H9 (cell line): ENCODE measurements at regions not wholly inside any gene's neighbourhood (a gene's known extent, or its start where the extent isn't known, plus 50 kb on each side); places are given as distances from the start of the nearest gene placed in this dataset.

ENCODE experiments used
- DNase-seq: peaks from one replicate; pipeline ENCODE4 v3.0.0-alpha.2; 2017
- H2AFZ ChIP-seq: one replicate; pipeline ENCODE4 v1.6.1; 2013; ENCODE audit warnings: mild to moderate bottlenecking, low read length, control low read depth, moderate library complexity
- H2AK5ac ChIP-seq: 2 replicates; pipeline ENCODE4 v1.6.1; 2013; ENCODE audit warnings: low read length, control low read depth, mixed read lengths; ENCODE audit not compliant: insufficient read length
- H2BK120ac ChIP-seq: one replicate; pipeline ENCODE4 v1.6.1; 2013; ENCODE audit warnings: low read depth, mild to moderate bottlenecking, low read length, control low read depth, inconsistent platforms; ENCODE audit not compliant: poor library complexity, severe bottlenecking
- H2BK12ac ChIP-seq: 2 replicates; pipeline ENCODE4 v1.6.1; 2013; ENCODE audit warnings: low read length, control low read depth, mixed read lengths, low read depth; ENCODE audit not compliant: insufficient read length
- H2BK15ac ChIP-seq: 2 replicates; pipeline ENCODE4 v1.6.1; 2013; ENCODE audit warnings: low read depth, low read length, control low read depth
- H2BK20ac ChIP-seq: one replicate; pipeline ENCODE4 v1.6.1; 2013; ENCODE audit warnings: low read depth, mild to moderate bottlenecking, low read length, control low read depth, inconsistent platforms; ENCODE audit not compliant: poor library complexity, severe bottlenecking
- H2BK5ac ChIP-seq: 2 replicates; pipeline ENCODE4 v1.6.1; 2013; ENCODE audit warnings: low read length, control low read depth, mixed read lengths; ENCODE audit not compliant: insufficient read length
- H3K14ac ChIP-seq: 2 replicates; pipeline ENCODE4 v1.6.1; 2013; ENCODE audit warnings: low read length, control low read depth; ENCODE audit not compliant: insufficient read depth
- H3K18ac ChIP-seq: 2 replicates; pipeline ENCODE4 v1.6.1; 2013; ENCODE audit warnings: low read depth, mild to moderate bottlenecking, mixed read lengths, low read length, control low read depth; ENCODE audit not compliant: insufficient read length
- H3K23ac ChIP-seq: 2 replicates; pipeline ENCODE4 v1.6.1; 2013; ENCODE audit warnings: low read length, control low read depth, mixed read lengths, low read depth; ENCODE audit not compliant: insufficient read length
- H3K23me2 ChIP-seq: 2 replicates; pipeline ENCODE4 v1.6.1; 2013; ENCODE audit warnings: low read depth, mild to moderate bottlenecking, mixed read lengths, low read length, control low read depth; ENCODE audit not compliant: insufficient read length, poor library complexity, severe bottlenecking
- H3K27ac ChIP-seq: 2 replicates; pipeline ENCODE4 v1.5.1; 2013; ENCODE audit warnings: low read length, control low read depth, mixed read lengths, low read depth; ENCODE audit not compliant: insufficient read length
- H3K27me3 ChIP-seq: 2 replicates; pipeline ENCODE4 v1.6.1; 2013; ENCODE audit warnings: low read length, control low read depth, inconsistent platforms; ENCODE audit not compliant: insufficient read depth
- H3K4ac ChIP-seq: 2 replicates; pipeline ENCODE4 v1.6.1; 2013; ENCODE audit warnings: low read depth, mild to moderate bottlenecking, control low read depth, inconsistent platforms, low read length, moderate library complexity
- H3K4me1 ChIP-seq: 2 replicates; pipeline ENCODE4 v1.6.1; 2013; ENCODE audit warnings: low read length, control low read depth, inconsistent platforms; ENCODE audit not compliant: insufficient read depth
- H3K4me2 ChIP-seq: 2 replicates; pipeline ENCODE4 v1.6.1; 2013; ENCODE audit warnings: low read length, control low read depth, mixed read lengths; ENCODE audit not compliant: insufficient read length, insufficient read depth
- H3K56ac ChIP-seq: 2 replicates; pipeline ENCODE4 v1.6.1; 2013; ENCODE audit warnings: low read depth, mild to moderate bottlenecking, mixed read lengths, low read length, control low read depth; ENCODE audit not compliant: insufficient read length
- H3K79me1 ChIP-seq: 2 replicates; pipeline ENCODE4 v1.6.1; 2013; ENCODE audit warnings: low read depth, mild to moderate bottlenecking, moderate library complexity, low read length, control low read depth, inconsistent platforms; ENCODE audit not compliant: insufficient read depth, poor library complexity, severe bottlenecking
- H3K79me2 ChIP-seq: 2 replicates; pipeline ENCODE4 v1.6.1; 2013; ENCODE audit warnings: low read length, control low read depth, inconsistent platforms; ENCODE audit not compliant: insufficient read depth
- H3K9ac ChIP-seq: 2 replicates; pipeline ENCODE4 v1.6.1; 2013; ENCODE audit warnings: low read length, control low read depth, mixed read lengths; ENCODE audit not compliant: insufficient read length; ENCODE audit errors: extremely low read depth
- H3K9me3 ChIP-seq: one replicate; pipeline ENCODE4 v1.6.1; 2013; ENCODE audit warnings: low read depth, low read length, inconsistent platforms; ENCODE audit not compliant: control insufficient read depth
- H3T11ph ChIP-seq: one replicate; pipeline ENCODE4 v1.6.1; 2013; ENCODE audit warnings: mild to moderate bottlenecking, low read length, control low read depth, inconsistent platforms
- H4K20me1 ChIP-seq: one replicate; pipeline ENCODE4 v1.6.1; 2013; ENCODE audit not compliant: control insufficient read depth, insufficient read length, insufficient read depth
- H4K5ac ChIP-seq: 2 replicates; pipeline ENCODE4 v1.6.1; 2013; ENCODE audit warnings: low read depth, mild to moderate bottlenecking, mixed read lengths, low read length, control low read depth; ENCODE audit not compliant: insufficient read length
- H4K8ac ChIP-seq: replicated peaks from 2 replicates; pipeline ENCODE4 v1.6.1; 2013; ENCODE audit warnings: low read length, control low read depth, mixed read lengths, low read depth; ENCODE audit not compliant: insufficient read length
- H4K91ac ChIP-seq: 2 replicates; pipeline ENCODE4 v1.6.1; 2013; ENCODE audit warnings: low read depth, mild to moderate bottlenecking, moderate library complexity, mixed read lengths, low read length, control low read depth; ENCODE audit not compliant: insufficient read length
- H3K27ac Mint-ChIP-seq, 3 experiments: 2 replicates in 2 of 3; 3 replicates in 1 of 3; pipeline ENCODE4 v1.8.0; 2020 to 2021; ENCODE audit warnings: mixed read lengths in 3 of 3, mild to moderate bottlenecking in 1 of 3, moderate library complexity in 1 of 3
- H3K27me3 Mint-ChIP-seq: 2 replicates; pipeline ENCODE4 v1.8.0; 2021; ENCODE audit warnings: low read depth, mild to moderate bottlenecking, moderate library complexity, mixed read lengths
- H3K36me3 Mint-ChIP-seq, 3 experiments: 2 replicates in 2 of 3; 3 replicates in 1 of 3; pipeline ENCODE4 v1.8.0; 2020 to 2021; ENCODE audit warnings: low read depth in 3 of 3, mixed read lengths in 3 of 3; ENCODE audit not compliant: insufficient read depth in 1 of 3
- H3K4me1 Mint-ChIP-seq, 2 experiments: 2 replicates each; pipeline ENCODE4 v1.8.0; 2020; ENCODE audit warnings: mixed read lengths in 2 of 2
- H3K4me3 Mint-ChIP-seq, 2 experiments: 2 replicates in 1 of 2; 3 replicates in 1 of 2; pipeline ENCODE4 v1.8.0; 2020 to 2021; ENCODE audit warnings: mild to moderate bottlenecking in 2 of 2, mixed read lengths in 2 of 2, moderate library complexity in 1 of 2
- H3K9me3 Mint-ChIP-seq, 2 experiments: 2 replicates in 1 of 2; 3 replicates in 1 of 2; pipeline ENCODE4 v1.8.0; 2020; ENCODE audit warnings: mild to moderate bottlenecking in 2 of 2, mixed read lengths in 2 of 2, moderate library complexity in 1 of 2
- CTCF ChIP-seq: fragments of 200-600 bp; sonication (generic); conservative IDR thresholded peaks from 3 replicates; pipeline ENCODE4 v1.8.0; 2021; ENCODE audit warnings: antibody characterized with exemption, mild to moderate bottlenecking
- WGBS: extraction: QIAGEN DNeasy Blood & Tissue Kit; methylation state at CpG from one replicate; pipeline ENCODE4 v1.1.7; 2013; ENCODE audit warnings: missing lambda C conversion rate, low lambda C conversion rate, mixed read lengths; ENCODE audit not compliant: insufficient read length; ENCODE audit errors: extremely low coverage; 5-methylcytosine and 5-hydroxymethylcytosine counted together

GRCh38 chr1:194267021-194267420 lies 1080.6 kb upstream of the B3GALT2 start:
- Histone ChIP-seq H3K27me3 (no peaks in the 10 kb centered on the region), H3K23me2 (no peaks in the 10 kb centered on the region), H2BK20ac (no peak overlapping the region), H3T11ph (no peak overlapping the region), H3K14ac (no peak overlapping the region), H3K4me2 (no peak overlapping the region), H2BK120ac (no peak overlapping the region), H2BK12ac (no peak overlapping the region), H3K23ac (no peak overlapping the region), H2BK5ac (no peak overlapping the region), H4K20me1 (no peaks in the 10 kb centered on the region), H3K18ac (no peak overlapping the region), H4K8ac (no peak overlapping the region), H4K91ac (no peak overlapping the region), H4K5ac (no peak overlapping the region), H3K79me2 (no peaks in the 10 kb centered on the region), H3K79me1 (no peaks in the 10 kb centered on the region), H3K27ac (no peak overlapping the region), H2AFZ (no peak overlapping the region), H3K9me3 (peaks cover 9% of the 10 kb centered on the region), H2AK5ac (no peak overlapping the region), H3K9ac (no peak overlapping the region), H3K4ac (no peak overlapping the region), H2BK15ac (no peak overlapping the region), H3K4me1 (no peaks in the 10 kb centered on the region), H3K56ac (no peak overlapping the region)
- no CpG with 5 or more reads among the region's 2 CpGs for WGBS
- Mint-ChIP-seq H3K27me3 (no peaks in the 10 kb centered on the region), H3K27ac (no peak overlapping the region), H3K4me3 (no peak overlapping the region), H3K9me3 (peaks cover 14 to 16% of the 10 kb centered on the region in 2 experiments; a peak in 4 of 5 replicates), H3K36me3 (peaks cover 3 to 12% (median 6%) of the 10 kb centered on the region in 3 experiments; a peak in 6 of 7 replicates), H3K4me1 (peaks cover 10 to 11% of the 10 kb centered on the region in 2 experiments)
- DNase-seq = no peak
- TF ChIP-seq CTCF = no peak
